HUES6 (cell line): ENCODE measurements at regions not wholly inside any gene's neighbourhood (a gene's known extent, or its start where the extent isn't known, plus 50 kb on each side); places are given as distances from the start of the nearest gene placed in this dataset.

ENCODE experiments used
- H3K27ac ChIP-seq: 2 replicates; pipeline ENCODE4 v1.7.0; 2013; ENCODE audit warnings: low read depth, mild to moderate bottlenecking, low read length, inconsistent platforms
- H3K27me3 ChIP-seq: 2 replicates; pipeline ENCODE4 v1.6.1; 2013; ENCODE audit warnings: low read length; ENCODE audit not compliant: control insufficient read depth, insufficient read depth
- H3K36me3 ChIP-seq: 2 replicates; pipeline ENCODE4 v1.6.1; 2013; ENCODE audit warnings: low read length; ENCODE audit not compliant: control insufficient read depth, insufficient read depth
- H3K4me1 ChIP-seq: 2 replicates; pipeline ENCODE4 v1.6.1; 2013; ENCODE audit warnings: low read length; ENCODE audit not compliant: control insufficient read depth, insufficient read depth
- H3K4me3 ChIP-seq: 2 replicates; pipeline ENCODE4 v1.5.1; 2013; ENCODE audit warnings: low read depth, low read length
- H3K9ac ChIP-seq: one replicate; pipeline ENCODE4 v1.6.1; 2013; ENCODE audit warnings: mild to moderate bottlenecking, low read length
- H3K9me3 ChIP-seq: 2 replicates; pipeline ENCODE4 v1.6.1; 2013; ENCODE audit warnings: low read depth, low read length; ENCODE audit not compliant: control insufficient read depth, insufficient read depth

DNA sequence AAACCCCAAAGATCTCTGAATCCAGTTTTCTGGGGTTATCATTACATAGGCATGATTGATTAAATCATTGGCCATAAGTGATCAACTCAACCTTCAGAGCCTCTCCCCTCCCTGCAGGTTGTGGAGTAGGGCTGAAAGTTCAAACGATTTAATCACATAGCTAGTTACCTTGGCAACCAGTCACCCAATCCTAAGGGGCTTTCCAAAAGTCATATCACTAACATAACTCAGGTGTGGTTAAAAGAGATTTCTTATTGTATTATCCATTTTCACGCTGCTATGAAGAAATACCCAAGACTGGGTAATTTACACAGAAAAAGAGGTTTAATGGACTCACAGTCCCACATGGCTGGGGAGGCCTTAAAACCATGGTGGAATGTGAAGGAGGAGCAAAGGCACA, 935.1 kb upstream of the SLC35B3 start:
- Histone ChIP-seq H3K27ac (no peak overlapping the region), H3K4me3 (no peak overlapping the region), H3K9me3 (no peaks in the 10 kb centered on the region), H3K27me3 (no peaks in the 10 kb centered on the region), H3K36me3 (no peaks in the 10 kb centered on the region), H3K4me1 (no peaks in the 10 kb centered on the region), H3K9ac (no peak overlapping the region)

GRCh38 chr6:9365378-9365777, 930.0 kb upstream of the SLC35B3 start:
- H3K9me3 ChIP-seq: peaks cover 4% of the 10 kb centered on the region; the same call in 1 of the 2 replicates
- no peaks in the 10 kb centered on the region for H3K36me3 ChIP-seq
- no peak overlapping the region for H3K4me3 ChIP-seq
- H3K9ac ChIP-seq: no peak overlapping the region
- H3K4me1 ChIP-seq: no peaks in the 10 kb centered on the region
- no peaks in the 10 kb centered on the region for H3K27me3 ChIP-seq
- no peak overlapping the region for H3K27ac ChIP-seq

DNA sequence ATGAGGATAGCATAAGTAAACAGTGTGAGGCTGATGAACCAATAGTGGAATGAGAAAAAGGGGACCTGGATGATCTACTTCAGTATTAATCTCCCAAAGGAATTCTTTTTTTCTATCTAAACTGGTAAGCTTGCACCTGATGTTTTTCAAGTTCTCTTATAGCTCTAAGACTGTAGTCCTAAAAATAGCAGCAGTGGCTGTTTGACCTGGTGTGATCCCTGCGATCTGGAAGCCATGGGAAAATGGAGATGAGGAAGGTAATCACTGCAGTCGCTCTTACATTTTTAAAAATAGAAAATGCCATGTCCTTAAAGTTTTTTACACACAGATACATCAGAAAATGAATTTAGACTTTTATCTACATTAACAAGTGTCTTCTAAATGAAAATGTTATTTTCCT, 926.4 kb upstream of the SLC35B3 start:
- peaks cover 6% of the 10 kb centered on the region; the same call in 1 of the 2 replicates for H3K9me3 ChIP-seq
- H3K36me3 ChIP-seq: no peaks in the 10 kb centered on the region
- H3K9ac ChIP-seq: no peak overlapping the region
- no peak overlapping the region for H3K4me3 ChIP-seq
- H3K4me1 ChIP-seq: no peaks in the 10 kb centered on the region
- H3K27me3 ChIP-seq: no peaks in the 10 kb centered on the region
- no peak overlapping the region for H3K27ac ChIP-seq

GRCh38 chr6:9360881-9361280, 925.5 kb upstream of the SLC35B3 start:
- Histone ChIP-seq H3K27ac (no peak overlapping the region), H3K4me3 (no peak overlapping the region), H3K9me3 (peaks cover 6% of the 10 kb centered on the region; the same call in 1 of the 2 replicates), H3K36me3 (no peaks in the 10 kb centered on the region), H3K4me1 (no peaks in the 10 kb centered on the region), H3K9ac (no peak overlapping the region), H3K27me3 (no peaks in the 10 kb centered on the region)

GRCh38 chr6:9347608-9348007, 912.3 kb upstream of the SLC35B3 start:
- Histone ChIP-seq H3K4me3 (no peak overlapping the region), H3K27me3 (no peaks in the 10 kb centered on the region), H3K4me1 (peaks cover 7% of the 10 kb centered on the region), H3K27ac (no peak overlapping the region), H3K9me3 (no peaks in the 10 kb centered on the region), H3K9ac (no peak overlapping the region), H3K36me3 (no peaks in the 10 kb centered on the region)

- H3K27ac ChIP-seq: no peak overlapping the region
- H3K36me3 ChIP-seq: no peaks in the 10 kb centered on the region
- H3K4me1 ChIP-seq: peaks cover 7% of the 10 kb centered on the region
- no peaks in the 10 kb centered on the region for H3K27me3 ChIP-seq
- H3K9me3 ChIP-seq: no peaks in the 10 kb centered on the region
- H3K9ac ChIP-seq: no peak overlapping the region
- H3K4me3 ChIP-seq: no peak overlapping the region
Observed at GRCh38 chr6:9346923-9347322, 911.6 kb upstream of the SLC35B3 start.

DNA sequence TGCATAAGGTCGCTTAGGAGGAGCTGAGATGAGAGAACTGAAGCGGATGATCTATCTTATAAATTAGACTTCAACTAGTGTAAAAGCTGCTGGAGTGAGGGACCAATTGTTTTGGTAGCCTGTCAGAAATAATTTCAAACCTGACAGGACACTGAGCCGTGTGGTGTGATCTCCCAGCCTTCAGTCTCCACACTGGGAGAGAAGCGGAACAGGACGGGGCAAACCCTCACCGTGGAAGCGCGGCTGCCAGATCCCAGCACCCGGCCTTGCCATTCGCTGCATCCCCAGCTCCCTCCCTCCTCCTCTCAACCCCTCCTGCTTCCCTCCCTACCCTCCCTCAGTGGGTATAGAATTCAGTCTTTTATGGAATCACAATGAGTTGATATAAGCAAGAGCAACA, 900.1 kb upstream of the SLC35B3 start:
- H3K27ac ChIP-seq: no peak overlapping the region
- no peaks in the 10 kb centered on the region for H3K9me3 ChIP-seq
- H3K9ac ChIP-seq: no peak overlapping the region
- H3K27me3 ChIP-seq: no peaks in the 10 kb centered on the region
- H3K36me3 ChIP-seq: no peaks in the 10 kb centered on the region
- H3K4me3 ChIP-seq: no peak overlapping the region
- H3K4me1 ChIP-seq: no peaks in the 10 kb centered on the region

GRCh38 chr6:9334979-9335378, 899.6 kb upstream of the SLC35B3 start:
- Histone ChIP-seq H3K9me3 (no peaks in the 10 kb centered on the region), H3K9ac (no peak overlapping the region), H3K27ac (no peak overlapping the region), H3K27me3 (no peaks in the 10 kb centered on the region), H3K4me3 (no peak overlapping the region), H3K4me1 (no peaks in the 10 kb centered on the region), H3K36me3 (no peaks in the 10 kb centered on the region)

GRCh38 chr6:9332241-9332780, 897.0 kb upstream of the SLC35B3 start:
- Histone ChIP-seq H3K4me3 (no peak overlapping the region), H3K9me3 (no peaks in the 10 kb centered on the region), H3K27me3 (no peaks in the 10 kb centered on the region), H3K4me1 (no peaks in the 10 kb centered on the region), H3K27ac (no peak overlapping the region), H3K9ac (no peak overlapping the region), H3K36me3 (no peaks in the 10 kb centered on the region)

- Histone ChIP-seq H3K27ac (no peak overlapping the region), H3K4me1 (no peaks in the 10 kb centered on the region)
Observed at GRCh38 chr6:9316831-9317230, 881.5 kb upstream of the SLC35B3 start.

GRCh38 chr6:9315966-9316650, 880.8 kb upstream of the SLC35B3 start:
- Histone ChIP-seq H3K27ac (no peak overlapping the region), H3K36me3 (no peaks in the 10 kb centered on the region), H3K4me3 (no peak overlapping the region), H3K9me3 (no peaks in the 10 kb centered on the region), H3K27me3 (no peaks in the 10 kb centered on the region), H3K4me1 (no peaks in the 10 kb centered on the region), H3K9ac (no peak overlapping the region)

More at GRCh38 chr6:9316831-9317230, 881.5 kb upstream of the SLC35B3 start:
- H3K27me3 ChIP-seq: no peaks in the 10 kb centered on the region
- H3K9ac ChIP-seq: no peak overlapping the region
- H3K36me3 ChIP-seq: no peaks in the 10 kb centered on the region
- no peak overlapping the region for H3K4me3 ChIP-seq
- no peaks in the 10 kb centered on the region for H3K9me3 ChIP-seq
